ENCODE measurements at regions not wholly inside any gene's neighbourhood (a gene's known extent, or its start where the extent isn't known, plus 50 kb on each side); places are given as distances from the start of the nearest gene placed in this dataset.
"Not testable (repeated sequence)": the region's sequence is repeated elsewhere in the genome, so short reads cannot be mapped to it uniquely, and the experiment has no call there.

DNA sequence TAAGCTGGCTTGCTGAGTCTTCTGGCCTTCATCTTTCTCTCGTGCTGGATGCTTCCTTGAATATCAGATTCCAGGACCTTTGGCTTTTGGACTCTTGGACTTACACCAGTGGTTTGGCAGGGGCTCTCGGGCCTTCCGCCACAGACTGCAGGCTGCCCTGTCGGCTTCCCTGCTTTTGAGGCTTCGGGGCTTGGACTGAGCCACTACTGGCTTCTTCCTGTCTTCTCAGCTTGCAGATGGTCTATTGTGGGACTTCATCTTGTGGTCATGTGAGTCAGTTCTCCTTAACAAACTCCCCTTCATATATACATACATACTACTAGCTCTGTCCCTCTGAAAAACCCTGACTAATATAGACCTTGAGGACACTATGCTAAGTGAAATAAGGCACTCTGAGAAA, 78.3 kb upstream of the SSBP2 start:
- DNase-seq (ENCODE audit: low read depth in 2 of 2) = no peak

DNA sequence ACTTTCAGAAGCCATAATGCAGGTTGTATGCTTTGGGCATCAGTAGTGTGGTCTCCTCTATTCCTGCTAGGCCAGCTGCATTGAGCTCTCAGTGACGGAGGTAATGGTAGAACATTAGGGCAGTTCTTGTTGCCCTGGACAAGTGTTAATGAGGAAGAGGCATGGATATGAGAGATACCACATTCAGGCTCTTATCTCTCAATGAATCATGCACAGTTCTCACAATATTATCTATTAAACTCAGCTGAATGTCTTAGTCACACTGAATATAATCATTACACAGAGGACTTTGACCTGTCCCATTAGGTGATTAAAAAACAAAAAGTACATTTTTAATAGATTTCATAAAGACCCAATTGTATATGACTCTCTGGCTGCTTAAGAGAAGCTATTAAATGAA, 76.6 kb upstream of the SSBP2 start:
- DNase-seq (ENCODE audit: low read depth in 2 of 2) = no peak

DNA sequence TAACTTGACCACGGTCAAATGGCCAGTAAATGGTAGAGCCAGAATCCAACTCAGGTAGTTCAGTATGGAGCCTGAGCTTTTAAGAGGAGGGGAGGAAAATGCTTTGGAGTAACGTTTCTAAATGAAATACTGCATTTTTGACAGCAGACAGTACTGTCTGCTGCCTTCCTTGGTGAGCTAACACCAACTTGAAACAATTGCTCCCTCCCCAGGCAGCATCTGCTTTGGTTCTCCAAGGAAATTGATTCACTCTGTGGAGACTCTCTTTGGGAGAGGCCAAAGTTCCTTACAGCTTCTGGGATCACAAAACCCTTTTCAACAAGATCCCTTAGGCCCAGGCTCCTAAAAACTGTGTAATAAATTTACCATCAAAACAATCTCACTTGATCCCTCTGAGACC, 75.2 kb upstream of the SSBP2 start:
- no peak for DNase-seq (ENCODE audit: low read depth in 2 of 2)

DNA sequence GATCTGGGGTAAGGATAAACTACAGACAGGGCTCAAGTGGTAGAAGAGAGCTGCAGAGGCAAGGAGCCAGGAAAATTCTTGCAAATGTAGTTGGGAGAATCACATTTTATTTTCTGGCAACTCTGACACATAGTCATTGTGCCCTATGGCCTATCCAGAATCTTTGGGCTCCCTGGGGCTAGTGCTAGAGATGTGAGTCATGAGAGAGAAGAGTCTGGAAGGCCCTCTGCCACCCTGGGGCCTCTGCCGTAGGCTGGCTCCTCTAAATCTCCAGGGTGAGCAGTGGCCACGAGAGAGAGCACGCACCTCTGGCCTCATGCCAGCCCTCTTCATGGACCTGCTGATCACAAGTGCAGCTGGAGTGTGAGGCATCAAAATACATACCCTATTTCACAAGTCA, 74.3 kb upstream of the SSBP2 start:
- no peak for DNase-seq (ENCODE audit: low read depth in 2 of 2)

DNA sequence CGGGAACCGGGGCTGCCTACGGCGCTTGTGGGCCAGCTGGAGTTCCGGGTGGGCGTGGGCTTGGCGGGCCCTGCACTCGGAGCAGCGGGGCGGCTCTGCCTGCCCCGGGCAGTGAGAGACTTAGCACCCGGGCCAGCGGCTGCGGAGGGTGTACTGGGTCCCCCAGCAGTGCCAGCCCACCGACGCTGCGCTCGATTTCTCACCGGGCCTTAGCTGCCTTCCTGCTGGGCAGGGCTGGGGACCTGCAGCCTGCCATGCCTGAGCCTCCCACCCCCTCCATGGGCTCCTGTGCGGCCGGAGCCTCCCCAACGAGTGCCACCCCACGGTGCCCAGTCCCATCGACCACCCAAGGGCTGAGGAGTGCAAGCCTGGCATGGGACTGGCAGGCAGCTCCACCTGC, 72.8 kb upstream of the SSBP2 start:
- DNase-seq (ENCODE audit: low read depth in 2 of 2) = not testable (repeated sequence)

DNA sequence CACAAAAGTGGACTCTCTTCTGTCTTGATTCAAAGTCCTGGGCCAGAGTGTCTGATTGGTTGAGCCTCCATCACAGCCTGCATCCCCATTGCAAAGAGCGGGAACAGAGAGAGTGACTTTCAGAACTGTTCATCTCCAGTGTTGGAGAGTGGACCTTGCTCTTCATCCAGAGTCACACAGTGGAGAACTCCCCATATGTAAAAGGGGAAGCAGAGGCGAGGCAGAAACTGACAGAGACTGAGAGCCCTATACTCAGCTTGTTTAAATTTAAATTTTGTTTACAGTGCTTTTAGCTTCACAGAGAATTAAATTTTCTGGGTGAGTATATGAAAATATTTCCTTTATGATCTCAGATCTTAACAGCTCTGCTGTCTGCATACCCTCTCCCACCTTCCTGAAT, 70.0 kb upstream of the SSBP2 start:
- DNase-seq (ENCODE audit: low read depth in 2 of 2) = no peak

DNA sequence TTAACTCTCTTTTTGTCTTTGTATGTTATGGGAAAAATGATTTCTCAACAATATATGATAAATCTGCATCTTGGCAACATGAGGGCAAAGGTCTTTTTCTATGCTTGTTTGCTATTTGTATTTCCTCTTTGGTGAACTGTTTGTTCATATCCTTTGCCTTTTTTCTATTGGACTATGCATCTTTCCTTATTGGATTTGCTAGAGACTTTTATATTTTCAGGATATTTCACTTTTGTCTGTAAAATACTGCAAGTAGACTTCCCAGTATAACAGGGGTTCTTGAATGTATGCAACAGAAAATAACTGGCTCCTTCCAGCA, 69.4 kb upstream of the SSBP2 start:
- no peak for DNase-seq (ENCODE audit: low read depth in 2 of 2)

DNA sequence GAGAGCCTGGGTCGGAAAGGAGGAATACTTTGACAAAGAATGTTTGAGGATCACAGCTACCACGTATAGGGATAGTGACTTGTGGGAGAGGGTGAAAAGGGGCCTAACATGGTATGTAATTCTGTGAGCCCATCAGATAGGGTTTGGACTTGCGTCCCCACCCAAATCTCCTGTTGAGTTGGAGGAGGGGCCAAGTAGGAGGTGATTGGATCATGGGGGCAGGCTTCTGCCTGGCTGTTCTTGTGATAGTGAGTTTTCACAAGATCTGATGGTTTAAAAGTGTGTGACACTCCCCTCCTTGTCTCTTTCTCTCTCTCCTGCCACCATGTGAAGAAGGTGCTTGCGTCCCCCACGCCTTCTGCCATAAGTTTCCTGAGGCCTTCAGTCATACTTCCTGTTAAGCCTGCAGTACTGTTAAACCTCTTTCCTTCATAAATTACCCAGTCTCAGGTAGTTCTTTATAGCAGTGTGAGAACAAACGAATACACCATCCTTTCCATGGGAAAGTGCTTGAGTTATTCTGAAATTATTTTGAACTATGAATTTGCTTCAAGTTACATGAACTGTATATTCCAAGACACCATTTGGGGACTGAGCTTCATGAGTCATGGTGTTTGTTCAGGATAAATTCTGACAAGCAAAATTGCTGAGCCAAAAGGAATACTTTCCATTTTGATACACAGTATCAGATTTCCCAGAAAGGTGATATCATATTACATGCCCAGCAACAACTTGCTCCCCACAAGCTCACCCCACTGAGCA, 68.8 kb upstream of the SSBP2 start:
- DNase-seq (ENCODE audit: low read depth in 2 of 2) = no peak

DNA sequence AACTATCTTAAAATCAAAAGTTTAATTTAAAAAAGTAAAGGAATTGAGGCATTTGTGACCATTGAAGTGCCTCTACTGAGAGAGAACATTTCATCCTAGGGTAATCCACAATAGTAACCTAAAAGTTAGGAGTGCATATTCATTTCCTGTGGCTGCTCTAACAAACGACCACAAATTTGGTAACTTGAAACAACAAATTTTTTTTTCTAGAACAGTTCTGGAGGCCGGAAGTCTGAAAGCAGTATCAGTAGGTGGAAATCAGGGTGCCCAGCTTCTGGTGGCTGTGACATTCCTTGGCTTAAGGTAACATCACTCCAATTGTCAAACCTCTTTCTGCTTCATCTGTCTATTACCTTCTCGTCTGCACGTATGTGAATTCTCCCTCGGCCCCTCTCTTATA, 67.1 kb upstream of the SSBP2 start:
- no peak for DNase-seq (ENCODE audit: low read depth in 2 of 2)

DNA sequence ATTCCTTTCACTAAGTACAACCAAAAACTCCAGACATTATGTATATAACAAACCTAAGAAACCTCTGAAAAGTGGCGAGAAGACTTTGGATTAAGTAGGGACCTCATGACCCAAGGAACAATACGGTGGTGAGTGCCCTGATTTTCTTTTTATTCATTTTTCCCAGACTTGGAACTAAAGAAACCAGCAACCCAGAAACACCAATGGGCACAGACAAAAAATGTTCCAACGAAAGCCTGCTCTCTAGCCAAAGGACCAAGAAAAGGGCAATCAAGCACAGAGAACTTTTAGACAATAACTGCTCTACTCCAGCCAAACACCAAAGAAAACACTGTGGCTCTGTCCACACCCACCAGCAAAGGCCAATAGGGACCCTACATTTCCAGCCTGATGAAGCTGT, 66.2 kb upstream of the SSBP2 start:
- no peak for DNase-seq (ENCODE audit: low read depth in 2 of 2)

DNA sequence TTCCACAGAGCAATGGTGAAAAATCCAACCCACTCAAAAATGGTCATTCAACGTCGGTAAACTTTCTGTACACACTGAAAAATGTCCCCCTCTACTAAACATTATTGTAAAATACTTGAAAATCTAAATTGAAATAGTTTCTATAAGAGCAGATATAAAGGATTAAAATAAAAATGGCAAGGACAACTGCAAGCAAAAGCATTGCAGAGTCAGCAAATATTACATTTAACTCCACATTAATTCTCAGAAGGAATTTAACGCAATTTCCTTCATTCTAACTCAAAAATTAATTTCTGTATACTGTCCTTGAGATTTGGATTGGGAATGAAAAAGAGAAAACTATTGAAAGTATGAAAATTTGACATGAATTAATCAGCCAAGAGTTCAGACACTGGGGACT, 64.4 kb upstream of the SSBP2 start:
- no peak for DNase-seq (ENCODE audit: low read depth in 2 of 2)

DNA sequence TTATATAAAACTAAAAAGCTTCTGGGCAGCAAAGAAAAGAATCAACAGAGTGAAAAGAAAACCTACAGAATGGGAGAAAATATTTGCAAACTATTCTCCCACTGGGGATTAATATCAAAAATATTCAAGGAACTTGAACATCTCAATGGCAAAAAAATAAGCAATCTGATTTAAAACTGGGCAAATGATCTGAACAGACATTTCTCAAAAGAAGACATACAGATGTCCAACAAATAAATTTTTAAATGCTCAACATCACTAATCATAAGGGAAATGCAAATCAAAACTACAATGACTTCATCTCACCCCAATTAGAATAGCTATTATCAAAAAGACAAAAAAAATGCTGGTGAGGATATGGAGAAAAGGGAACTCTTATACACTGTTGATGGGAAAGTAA, 57.2 kb upstream of the SSBP2 start:
- DNase-seq (ENCODE audit: low read depth in 2 of 2) = no peak

DNA sequence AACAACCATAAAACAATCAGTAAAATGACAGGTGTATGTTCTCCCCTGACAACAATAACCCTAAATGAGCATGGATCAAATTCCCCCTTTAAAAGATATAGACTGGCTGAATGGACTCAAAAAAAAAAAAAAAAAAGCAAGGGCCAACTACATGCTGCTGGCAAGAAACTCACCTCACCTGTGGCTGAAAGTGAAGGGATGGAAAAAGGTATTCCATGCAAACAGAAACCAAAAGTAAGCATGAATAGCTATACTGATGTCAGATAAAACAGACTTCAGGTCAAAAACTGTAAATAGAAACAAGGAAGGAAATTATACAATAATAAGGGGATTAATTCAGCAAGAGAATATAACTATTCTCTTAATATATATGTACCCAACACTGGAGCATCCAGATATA, 54.2 kb upstream of the SSBP2 start:
- DNase-seq (ENCODE audit: low read depth in 2 of 2) = no peak

DNA sequence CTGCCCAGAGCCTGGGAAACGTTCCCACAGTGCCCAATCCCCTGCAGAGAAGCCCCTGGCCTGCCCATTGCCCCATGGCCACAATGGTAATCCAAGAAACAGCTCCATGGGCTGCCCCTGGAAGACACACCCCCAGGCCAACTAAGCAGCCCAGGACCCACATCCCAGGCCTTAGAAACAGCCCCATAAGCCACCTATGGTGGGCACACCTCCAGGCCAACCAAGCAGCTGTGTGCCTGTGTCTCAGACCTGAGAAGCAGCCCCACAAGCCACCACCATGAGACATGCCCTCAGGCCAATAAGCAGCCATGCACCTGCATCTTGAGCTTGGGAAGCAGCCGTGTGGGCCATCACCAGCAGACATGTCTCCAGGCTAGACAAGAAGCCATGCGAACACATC, 52.9 kb upstream of the SSBP2 start:
- DNase-seq (ENCODE audit: low read depth in 2 of 2) = no peak

DNA sequence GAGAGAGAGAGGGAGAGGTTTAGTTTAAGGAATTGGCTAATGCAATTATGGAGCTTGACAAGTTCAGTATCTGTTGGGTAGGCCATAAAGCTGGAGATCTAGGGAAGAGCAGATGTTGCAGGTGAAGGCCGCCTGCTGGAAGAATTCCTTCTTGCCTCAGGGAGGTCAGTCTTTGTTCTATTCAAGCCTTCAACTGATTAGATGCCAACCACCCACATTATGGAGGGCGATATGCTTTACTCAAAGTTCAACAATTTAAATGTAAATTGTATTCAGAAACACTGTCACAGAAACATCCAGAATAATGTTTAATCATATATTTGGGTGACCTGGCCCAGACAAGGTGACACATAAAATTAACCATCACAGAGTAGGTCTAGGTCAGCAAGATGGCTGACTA, 51.7 kb upstream of the SSBP2 start:
- no peak for DNase-seq (ENCODE audit: low read depth in 2 of 2)

DNA sequence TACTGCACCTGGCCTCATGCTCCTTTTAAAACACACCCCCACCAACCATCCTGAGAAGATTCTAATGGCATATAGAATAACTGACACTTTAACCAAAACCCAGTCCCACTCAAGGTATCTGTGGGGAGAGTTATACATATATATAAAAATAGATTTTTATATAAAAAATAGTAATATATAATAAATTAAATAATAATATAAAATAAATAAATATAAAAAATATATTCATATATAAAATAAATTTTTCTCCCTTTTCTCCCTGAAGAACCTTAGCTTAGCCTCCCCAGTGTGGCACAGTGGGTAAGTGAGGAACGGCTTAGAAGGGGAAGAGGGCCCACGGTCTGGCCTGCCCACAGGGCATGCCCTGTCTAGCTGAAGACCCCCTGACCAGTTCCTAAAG, 51.1 kb upstream of the SSBP2 start:
- DNase-seq (ENCODE audit: low read depth in 2 of 2) = no peak

DNA sequence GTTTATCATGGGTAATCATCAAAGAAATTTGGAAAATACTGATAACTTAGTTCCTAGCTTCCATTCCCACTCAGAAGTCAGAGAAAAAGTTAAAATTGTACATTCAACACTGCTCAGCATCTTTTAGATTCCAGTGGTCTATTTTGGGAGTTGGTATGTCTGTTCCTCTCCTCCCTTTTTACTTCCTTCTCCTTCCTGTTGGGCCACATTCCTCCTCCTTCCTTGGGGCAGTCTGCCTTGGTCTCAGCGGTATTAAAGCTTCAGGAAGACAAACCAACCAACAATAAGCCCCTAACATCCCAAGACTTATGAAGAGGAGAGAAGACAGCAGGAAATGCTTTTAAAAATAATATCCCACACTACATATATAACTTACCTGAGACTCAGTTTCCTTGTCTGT, 49.9 kb upstream of the SSBP2 start:
- DNase-seq (ENCODE audit: low read depth in 2 of 2) = no peak

Data from stimulated activated CD4-positive, alpha-beta T cell treated with anti-CD3 and anti-CD28 coated beads, Interleukin-4, amount 100 ng/mL, for 48 hours (primary cell).